Thoracic aorta (tissue), 2 donors: ENCODE measurements at regions not wholly inside any gene's neighbourhood (a gene's known extent, or its start where the extent isn't known, plus 50 kb on each side); places are given as distances from the start of the nearest gene placed in this dataset.
"Not testable (repeated sequence)": the region's sequence is repeated elsewhere in the genome, so short reads cannot be mapped to it uniquely, and the experiment has no call there.

Experiments
- ATAC-seq: fragments of 150-250 bp; one replicate; pipeline ENCODE4 v1.8.0; 2017; ENCODE audit warnings: low read depth; ENCODE audit not compliant: insufficient number of reproducible peaks, low FRiP score
- DNase-seq: peaks from one replicate; pipeline ENCODE4 v3.0.0-alpha.2; 2020; ENCODE audit warnings: low spot score
- H3K27ac ChIP-seq, 2 donors: fragments of 200-600 bp; sonication (generic); 1 replicate in 1 of 2; 2 replicates in 1 of 2; pipeline ENCODE4 v1.5.1; 2016; ENCODE audit warnings: mild to moderate bottlenecking in 2 of 2, moderate library complexity in 2 of 2
- H3K27me3 ChIP-seq: fragments of 200-600 bp; sonication (generic); replicated peaks from 2 replicates; pipeline ENCODE4 v1.6.0; 2016; ENCODE audit warnings: mild to moderate bottlenecking; ENCODE audit not compliant: insufficient read depth
- H3K36me3 ChIP-seq: fragments of 200-600 bp; sonication (generic); one replicate; pipeline ENCODE4 v1.5.1; 2016
- H3K4me1 ChIP-seq, 2 donors: fragments of 200-600 bp; sonication (generic); 1 replicate in 1 of 2; 2 replicates in 1 of 2; pipeline versions ENCODE4 v1.5.1 to v1.6.0; 2016; ENCODE audit warnings: low read depth in 2 of 2, mild to moderate bottlenecking in 1 of 2; ENCODE audit not compliant: control insufficient read depth in 1 of 2
- H3K4me3 ChIP-seq: fragments of 200-600 bp; sonication (generic); 2 replicates; pipeline ENCODE4 v1.5.1; 2016; ENCODE audit warnings: mild to moderate bottlenecking
- H3K9me3 ChIP-seq: fragments of 200-600 bp; sonication (generic); 2 replicates; pipeline ENCODE4 v1.5.1; 2016
- CTCF ChIP-seq: fragments of 200-600 bp; sonication (generic); IDR thresholded peaks from one replicate; pipeline ENCODE4 v1.5.1; 2019; ENCODE audit warnings: antibody characterized with exemption

- DNase-seq (no peak), ATAC-seq (no peak)
- no peak for TF ChIP-seq CTCF
- Histone ChIP-seq H3K4me3 (no peak overlapping the region), H3K27ac (no peak overlapping the region), H3K36me3 (no peaks in the 10 kb centered on the region), H3K4me1 (no peaks in the 10 kb centered on the region), H3K9me3 (no peaks in the 10 kb centered on the region), H3K27me3 (no peaks in the 10 kb centered on the region)
Measured at GRCh38 chr9:2270565-2270964, 255.4 kb downstream of the SMARCA2 start.

- Histone ChIP-seq H3K36me3 (no peaks in the 10 kb centered on the region), H3K9me3 (no peaks in the 10 kb centered on the region), H3K4me1 (no peaks in the 10 kb centered on the region), H3K27ac (no peak overlapping the region), H3K4me3 (no peak overlapping the region), H3K27me3 (no peaks in the 10 kb centered on the region)
- no peak for TF ChIP-seq CTCF
- DNase-seq, result no peak
- ATAC-seq, result no peak
Measured at GRCh38 chr9:2271426-2271825, 256.3 kb downstream of the SMARCA2 start.

GRCh38 chr9:2274762-2275161, 259.6 kb downstream of the SMARCA2 start:
- Histone ChIP-seq H3K27ac (no peak overlapping the region), H3K4me1 (no peaks in the 10 kb centered on the region), H3K9me3 (no peaks in the 10 kb centered on the region), H3K36me3 (no peaks in the 10 kb centered on the region), H3K27me3 (no peaks in the 10 kb centered on the region), H3K4me3 (no peak overlapping the region)
- ATAC-seq, result no peak
- TF ChIP-seq CTCF, result no peak
- DNase-seq, result no peak

- TF ChIP-seq CTCF, result no peak
- ATAC-seq, result no peak
Measured at GRCh38 chr9:2276296-2276695, 261.1 kb downstream of the SMARCA2 start.

GRCh38 chr9:2277133-2277532, 262.0 kb downstream of the SMARCA2 start:
- not testable (repeated sequence) for H3K4me3 ChIP-seq, ATAC-seq, H3K9me3 ChIP-seq, H3K27me3 ChIP-seq, DNase-seq, H3K4me1 ChIP-seq, H3K27ac ChIP-seq, H3K36me3 ChIP-seq

More at GRCh38 chr9:2276296-2276695, 261.1 kb downstream of the SMARCA2 start:
- Histone ChIP-seq H3K36me3 (no peaks in the 10 kb centered on the region), H3K9me3 (no peaks in the 10 kb centered on the region), H3K27ac (no peak overlapping the region), H3K4me3 (no peak overlapping the region), H3K27me3 (no peaks in the 10 kb centered on the region), H3K4me1 (no peaks in the 10 kb centered on the region)
- no peak for DNase-seq

- H3K4me3 ChIP-seq, ATAC-seq, H3K27ac ChIP-seq, H3K36me3 ChIP-seq, H3K27me3 ChIP-seq, H3K4me1 ChIP-seq, H3K9me3 ChIP-seq, DNase-seq: not testable (repeated sequence)
Measured at GRCh38 chr9:2277644-2278043, 262.5 kb downstream of the SMARCA2 start.

- not testable (repeated sequence) for H3K36me3 ChIP-seq, H3K4me3 ChIP-seq
Measured at GRCh38 chr9:2279138-2279537, 264.0 kb downstream of the SMARCA2 start.

More at GRCh38 chr9:2279138-2279537, 264.0 kb downstream of the SMARCA2 start:
- not testable (repeated sequence) for DNase-seq, H3K9me3 ChIP-seq, H3K27me3 ChIP-seq, H3K4me1 ChIP-seq, H3K27ac ChIP-seq, ATAC-seq
